CD4-positive, alpha-beta T cell treated with Interleukin-6 at 100 ng/mL for 8 hours (primary cell): ENCODE measurements at regions not wholly inside any gene's neighbourhood (a gene's known extent, or its start where the extent isn't known, plus 50 kb on each side); places are given as distances from the start of the nearest gene placed in this dataset.

Experiments used
- DNase-seq: peaks from one replicate; pipeline ENCODE4 v3.0.0-alpha.2; 2020; ENCODE audit warnings: mixed read lengths, low spot score

DNA sequence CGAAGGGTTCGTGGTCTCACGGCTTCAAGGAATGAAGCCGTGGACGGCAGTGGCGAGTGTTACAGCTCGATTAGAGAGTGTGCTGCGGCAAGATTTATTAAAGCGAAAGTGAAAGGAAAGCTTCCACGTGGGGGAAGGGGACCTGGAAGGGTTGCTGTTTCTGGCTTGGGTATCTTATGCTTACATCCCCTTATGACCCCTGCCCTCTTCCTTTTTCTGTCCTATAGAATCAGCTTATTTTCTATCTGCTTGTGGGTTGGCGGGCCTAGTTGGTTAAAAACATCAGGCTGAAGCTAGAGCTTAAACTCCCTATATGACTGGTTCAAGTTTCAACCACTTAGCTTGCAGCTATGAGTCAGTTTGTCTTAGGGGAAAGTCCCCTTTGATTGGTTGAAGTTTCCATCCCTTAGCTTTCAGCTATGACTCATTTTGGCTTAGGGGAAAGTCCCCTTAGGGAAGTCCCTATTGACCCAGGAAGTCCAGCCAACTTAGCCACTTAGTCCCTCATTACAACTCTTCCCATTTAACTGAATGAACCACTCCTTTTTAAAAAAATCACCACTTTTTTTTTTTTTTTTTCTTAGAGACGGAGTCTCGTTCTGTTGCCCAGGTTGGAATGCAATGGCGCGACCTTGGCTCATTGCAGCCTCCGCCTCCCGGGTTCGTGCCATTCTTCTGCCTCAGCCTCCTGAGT is 1494.7 kb upstream of the TMEM132C start:
- peak; percentile 62 for DNase-seq

- no peak for DNase-seq
Measured at GRCh38 chr12:126773012-126773411, 1494.0 kb upstream of the TMEM132C start.

DNA sequence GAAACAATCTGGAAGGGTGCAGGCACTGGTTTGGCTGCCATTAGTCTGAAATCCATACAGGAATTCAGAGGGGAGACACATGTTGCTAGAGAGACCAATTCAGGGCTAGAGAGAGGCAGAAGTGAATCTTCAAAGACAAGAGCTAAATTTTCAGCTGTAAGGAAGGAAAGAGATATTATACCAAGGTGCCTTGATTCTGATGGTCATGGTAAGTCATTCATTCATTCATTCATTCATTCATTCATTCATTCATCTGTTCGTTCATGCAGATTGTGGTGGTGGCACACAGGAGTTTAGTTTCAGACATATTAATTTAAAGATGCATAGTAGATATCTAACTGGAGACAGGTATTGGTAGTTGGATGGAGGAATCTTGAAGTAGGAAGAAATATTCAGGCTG is 1493.5 kb upstream of the TMEM132C start:
- DNase-seq, result no peak

- no peak for DNase-seq
Measured at GRCh38 chr12:126776026-126776655, 1490.8 kb upstream of the TMEM132C start.

DNA sequence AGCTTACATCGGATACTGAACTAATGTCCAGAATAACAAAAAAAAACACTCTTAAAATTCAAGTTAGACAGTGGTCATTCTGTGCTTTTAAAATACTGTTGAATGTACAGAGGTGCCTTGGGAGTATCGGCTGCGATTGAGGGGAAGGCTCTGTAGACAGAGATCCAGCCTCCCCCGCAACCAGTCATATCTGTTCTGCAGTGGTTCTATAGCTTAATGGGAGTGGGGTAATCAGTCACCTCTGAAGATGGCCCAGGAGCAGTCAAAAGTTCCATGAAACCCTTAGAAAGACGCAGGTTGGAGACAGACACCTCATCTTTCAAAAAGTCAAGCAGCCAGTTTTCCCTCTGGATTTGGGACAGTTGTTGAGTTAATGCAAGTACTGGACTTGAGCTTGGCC is 1486.6 kb upstream of the TMEM132C start:
- no peak for DNase-seq

GRCh38 chr12:126781593-126781992 is 1485.4 kb upstream of the TMEM132C start:
- DNase-seq, result no peak

- DNase-seq, result no peak
Measured at GRCh38 chr12:126782083-126782482, 1484.9 kb upstream of the TMEM132C start.

DNA sequence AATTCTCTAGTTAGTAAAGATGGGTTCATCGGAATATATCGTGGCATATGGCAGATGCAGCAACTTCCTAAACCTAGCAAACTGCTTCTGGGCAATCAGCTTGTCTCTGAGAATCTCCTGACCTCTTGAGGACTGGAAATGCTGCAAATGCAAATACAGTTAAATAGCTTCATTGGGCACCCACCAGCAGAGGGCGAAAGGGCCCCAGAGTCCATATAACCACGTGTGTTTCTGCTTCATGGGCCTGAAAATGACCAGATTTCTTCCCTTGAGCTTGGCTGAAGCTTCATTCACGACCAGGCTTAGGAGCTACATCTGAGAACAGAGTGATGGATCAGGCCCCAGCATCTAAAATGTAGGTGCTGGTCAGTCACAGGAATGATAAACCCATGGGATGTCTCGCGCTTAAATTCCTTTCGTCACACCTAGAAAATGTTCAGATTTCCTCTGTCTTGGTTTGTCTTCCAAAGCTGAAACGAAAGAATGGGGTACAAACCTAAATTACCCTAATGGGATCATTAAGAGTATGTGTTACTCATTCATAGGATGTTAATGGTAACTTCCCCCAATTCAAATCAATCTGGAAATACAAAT is 1482.5 kb upstream of the TMEM132C start:
- peak; percentile 5 for DNase-seq

- DNase-seq, result no peak
Measured at GRCh38 chr12:126789963-126790362, 1477.0 kb upstream of the TMEM132C start.

GRCh38 chr12:126791122-126791521 is 1475.8 kb upstream of the TMEM132C start:
- DNase-seq, result no peak

GRCh38 chr12:126792411-126792810 is 1474.6 kb upstream of the TMEM132C start:
- DNase-seq, result no peak

DNA sequence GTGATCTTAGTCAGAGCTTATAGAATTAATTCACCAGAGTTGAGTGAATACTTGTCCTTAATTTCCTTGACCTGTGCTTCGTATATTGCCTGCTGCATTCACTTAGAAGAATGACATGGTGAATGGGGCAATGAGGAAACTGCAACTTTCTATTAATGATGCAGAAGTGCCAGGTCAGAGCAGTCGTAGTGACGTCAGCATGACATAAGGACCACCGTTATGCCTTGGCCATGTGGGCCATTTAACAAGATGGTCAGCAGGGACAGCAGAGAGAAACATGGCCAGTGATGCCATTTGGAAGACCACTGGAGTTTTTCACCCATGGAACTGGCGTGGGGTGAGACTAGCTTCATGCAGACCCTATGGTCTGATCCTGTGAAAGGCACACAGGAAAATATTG is 1469.4 kb upstream of the TMEM132C start:
- no peak for DNase-seq

GRCh38 chr12:126798449-126798848 is 1468.5 kb upstream of the TMEM132C start:
- DNase-seq, result no peak

GRCh38 chr12:126807312-126807865 is 1459.6 kb upstream of the TMEM132C start:
- DNase-seq, result no peak

- no peak for DNase-seq
Measured at GRCh38 chr12:126811391-126811790, 1455.6 kb upstream of the TMEM132C start.

GRCh38 chr12:126819554-126819953 is 1447.4 kb upstream of the TMEM132C start:
- DNase-seq, result no peak

DNA sequence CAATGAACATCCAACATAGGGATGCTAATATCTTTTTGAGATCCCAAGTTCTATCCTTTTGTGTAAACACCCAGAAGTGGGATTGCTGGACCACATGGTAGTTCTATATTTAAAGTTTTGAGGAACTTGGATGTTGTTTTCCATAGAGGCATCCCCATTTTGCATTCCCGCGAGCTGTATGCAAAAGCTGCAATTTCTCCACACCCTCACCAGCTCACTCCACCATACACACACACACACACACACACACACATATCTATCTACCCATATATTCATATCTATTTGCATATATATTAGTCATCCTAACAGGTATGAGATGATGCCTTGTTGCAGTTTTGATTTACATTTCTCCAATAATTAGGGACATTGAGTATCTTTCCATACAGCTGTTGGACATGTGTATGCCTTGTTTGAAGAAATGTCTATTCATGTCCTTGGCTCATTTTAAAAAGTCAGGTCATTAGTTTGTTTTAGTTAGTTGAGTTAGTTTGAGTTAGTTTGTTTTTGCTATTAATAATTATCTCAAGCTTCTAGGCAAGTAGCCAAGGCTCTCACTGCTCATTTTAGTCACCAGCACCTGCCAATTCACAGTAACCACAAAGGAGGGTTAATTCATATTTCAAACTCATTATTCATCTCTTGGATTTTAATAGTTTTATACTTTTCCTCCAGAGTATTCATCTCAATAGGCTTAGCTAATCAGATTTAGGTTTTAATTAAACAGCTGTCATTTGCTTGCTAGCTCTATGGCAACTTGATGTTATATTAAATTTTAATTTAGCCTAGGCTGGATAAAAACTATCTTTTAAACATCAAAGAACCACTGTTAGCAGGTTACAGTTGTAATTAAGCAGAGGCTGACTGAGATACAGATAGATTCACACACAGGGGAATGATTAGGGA is 1435.9 kb upstream of the TMEM132C start:
- no peak for DNase-seq

DNA sequence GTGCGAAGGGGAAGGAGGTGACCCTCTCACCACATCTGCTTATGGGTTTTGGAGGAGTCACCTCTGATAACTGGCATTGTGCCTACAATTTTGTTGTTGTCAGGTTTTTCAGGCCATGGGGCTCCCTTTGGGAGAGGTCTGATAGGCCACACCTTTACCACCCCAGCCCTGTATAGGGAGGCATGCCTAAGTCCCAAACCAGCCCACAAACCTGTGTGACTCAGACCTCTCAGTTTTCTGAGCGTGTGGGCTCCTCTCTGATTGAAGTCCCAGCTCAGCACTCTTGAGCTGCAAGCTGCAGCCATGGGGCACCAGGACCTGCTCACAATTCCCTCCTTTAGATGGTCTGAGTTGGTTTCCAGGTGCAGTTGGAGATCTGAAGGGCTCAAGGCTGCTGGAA is 1429.3 kb upstream of the TMEM132C start:
- DNase-seq, result no peak

- no peak for DNase-seq
Measured at GRCh38 chr12:126843915-126844669, 1422.9 kb upstream of the TMEM132C start.

GRCh38 chr12:126847005-126847629 is 1419.9 kb upstream of the TMEM132C start:
- DNase-seq, result no peak

DNA sequence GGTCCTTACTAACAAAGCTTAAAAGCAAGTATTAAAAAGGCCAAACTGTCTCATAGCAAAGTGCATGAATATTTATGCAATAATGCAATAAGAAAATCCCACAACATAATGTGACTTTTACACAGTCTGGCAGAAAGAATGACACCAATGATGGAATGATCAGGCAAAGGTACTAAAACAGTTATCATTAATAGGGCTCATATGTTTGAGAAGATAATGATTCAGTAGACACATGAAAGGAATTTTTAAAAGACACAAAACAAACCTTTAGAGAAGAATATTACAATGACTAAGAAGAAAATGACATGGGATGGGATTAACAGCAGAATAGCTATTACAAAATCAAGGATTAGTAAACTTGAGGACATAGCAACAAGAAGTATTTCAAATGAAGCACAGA is 1411.2 kb upstream of the TMEM132C start:
- DNase-seq, result no peak
